Endothelial cell (in vitro differentiated cells): ENCODE measurements at regions not wholly inside any gene's neighbourhood (a gene's known extent, or its start where the extent isn't known, plus 50 kb on each side); places are given as distances from the start of the nearest gene placed in this dataset.

Experiments
- DNase-seq: peaks from one replicate; pipeline ENCODE4 v3.0.0; 2021; ENCODE audit warnings: low spot score
- H3K27ac Mint-ChIP-seq: one replicate; pipeline ENCODE4 v1.8.0; 2021; ENCODE audit warnings: mixed read lengths, inconsistent platforms; ENCODE audit not compliant: unreplicated experiment
- H3K27me3 Mint-ChIP-seq: one replicate; pipeline ENCODE4 v1.8.0; 2021; ENCODE audit warnings: mild to moderate bottlenecking, moderate library complexity, mixed read lengths, inconsistent platforms; ENCODE audit not compliant: unreplicated experiment
- H3K36me3 Mint-ChIP-seq: one replicate; pipeline ENCODE4 v1.8.0; 2021; ENCODE audit warnings: mild to moderate bottlenecking, low read depth, mixed read lengths, inconsistent platforms; ENCODE audit not compliant: unreplicated experiment
- H3K4me1 Mint-ChIP-seq: one replicate; pipeline ENCODE4 v1.8.0; 2021; ENCODE audit warnings: mild to moderate bottlenecking, mixed read lengths, inconsistent platforms; ENCODE audit not compliant: unreplicated experiment
- H3K4me3 Mint-ChIP-seq: one replicate; pipeline ENCODE4 v1.8.0; 2021; ENCODE audit warnings: mild to moderate bottlenecking, mixed read lengths, inconsistent platforms; ENCODE audit not compliant: unreplicated experiment
- H3K9me3 Mint-ChIP-seq: one replicate; pipeline ENCODE4 v1.8.0; 2021; ENCODE audit warnings: mixed read lengths, inconsistent platforms; ENCODE audit not compliant: unreplicated experiment
- TF ChIP-seq, protein P1 (sequence below): fragments of 200-600 bp; sonication (generic); IDR thresholded peaks from one replicate; pipeline ENCODE4 v1.5.0; 2021; ENCODE audit warnings: antibody characterized with exemption; ENCODE audit not compliant: unreplicated experiment

DNA sequence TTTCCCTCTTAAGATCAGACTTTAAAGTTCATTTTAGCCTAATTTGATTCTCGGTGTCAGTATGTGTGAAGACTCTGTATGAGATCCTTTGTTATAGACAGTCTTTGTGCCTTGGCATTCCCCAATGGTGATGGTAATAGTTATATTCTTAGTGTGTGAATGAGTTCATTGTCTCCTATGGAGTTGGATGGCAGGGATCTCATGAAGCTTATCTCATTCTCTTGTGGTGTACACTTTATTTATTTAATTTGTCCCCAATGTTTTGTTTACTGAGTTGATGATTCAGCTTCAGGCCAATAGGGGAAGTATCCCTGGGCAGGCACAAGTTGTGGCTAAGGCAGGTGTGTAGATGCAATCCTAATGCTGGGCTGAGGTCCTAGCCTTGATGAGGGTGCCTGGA lies 222.0 kb upstream of the DPPA4 start:
- Mint-ChIP-seq H3K27ac (no peak overlapping the region), H3K4me1 (no peaks in the 10 kb centered on the region), H3K27me3 (no peaks in the 10 kb centered on the region), H3K9me3 (no peaks in the 10 kb centered on the region), H3K4me3 (no peak overlapping the region), H3K36me3 (no peaks in the 10 kb centered on the region)
- no peak for DNase-seq
- TF ChIP-seq, protein P1, sequence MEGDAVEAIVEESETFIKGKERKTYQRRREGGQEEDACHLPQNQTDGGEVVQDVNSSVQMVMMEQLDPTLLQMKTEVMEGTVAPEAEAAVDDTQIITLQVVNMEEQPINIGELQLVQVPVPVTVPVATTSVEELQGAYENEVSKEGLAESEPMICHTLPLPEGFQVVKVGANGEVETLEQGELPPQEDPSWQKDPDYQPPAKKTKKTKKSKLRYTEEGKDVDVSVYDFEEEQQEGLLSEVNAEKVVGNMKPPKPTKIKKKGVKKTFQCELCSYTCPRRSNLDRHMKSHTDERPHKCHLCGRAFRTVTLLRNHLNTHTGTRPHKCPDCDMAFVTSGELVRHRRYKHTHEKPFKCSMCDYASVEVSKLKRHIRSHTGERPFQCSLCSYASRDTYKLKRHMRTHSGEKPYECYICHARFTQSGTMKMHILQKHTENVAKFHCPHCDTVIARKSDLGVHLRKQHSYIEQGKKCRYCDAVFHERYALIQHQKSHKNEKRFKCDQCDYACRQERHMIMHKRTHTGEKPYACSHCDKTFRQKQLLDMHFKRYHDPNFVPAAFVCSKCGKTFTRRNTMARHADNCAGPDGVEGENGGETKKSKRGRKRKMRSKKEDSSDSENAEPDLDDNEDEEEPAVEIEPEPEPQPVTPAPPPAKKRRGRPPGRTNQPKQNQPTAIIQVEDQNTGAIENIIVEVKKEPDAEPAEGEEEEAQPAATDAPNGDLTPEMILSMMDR = no peak

DNA sequence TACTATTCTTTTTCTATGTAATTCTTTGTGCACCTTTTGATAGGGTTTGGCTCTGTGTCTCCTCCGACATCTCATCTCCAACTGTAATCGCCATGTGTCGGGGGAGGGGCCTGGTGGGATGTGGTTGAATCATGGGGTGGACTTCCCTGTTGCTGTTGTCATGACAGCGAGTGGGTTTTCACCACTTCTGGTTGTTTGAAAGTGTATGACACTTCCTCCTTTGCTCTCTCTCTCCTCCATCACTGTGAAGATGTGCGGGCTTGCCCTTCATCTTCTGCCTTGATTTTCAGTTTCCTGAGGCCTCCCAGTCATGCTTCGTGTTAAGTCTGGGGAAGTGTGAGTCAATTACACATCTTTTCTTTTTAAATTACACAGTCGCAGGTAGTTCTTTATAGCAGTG lies 225.8 kb upstream of the DPPA4 start:
- TF ChIP-seq, protein P1 = no peak
- no peak overlapping the region for H3K27ac Mint-ChIP-seq
- DNase-seq = no peak
- no peaks in the 10 kb centered on the region for H3K9me3 Mint-ChIP-seq
- no peaks in the 10 kb centered on the region for H3K36me3 Mint-ChIP-seq
- H3K27me3 Mint-ChIP-seq = no peaks in the 10 kb centered on the region
- no peak overlapping the region for H3K4me3 Mint-ChIP-seq
- no peaks in the 10 kb centered on the region for H3K4me1 Mint-ChIP-seq

DNA sequence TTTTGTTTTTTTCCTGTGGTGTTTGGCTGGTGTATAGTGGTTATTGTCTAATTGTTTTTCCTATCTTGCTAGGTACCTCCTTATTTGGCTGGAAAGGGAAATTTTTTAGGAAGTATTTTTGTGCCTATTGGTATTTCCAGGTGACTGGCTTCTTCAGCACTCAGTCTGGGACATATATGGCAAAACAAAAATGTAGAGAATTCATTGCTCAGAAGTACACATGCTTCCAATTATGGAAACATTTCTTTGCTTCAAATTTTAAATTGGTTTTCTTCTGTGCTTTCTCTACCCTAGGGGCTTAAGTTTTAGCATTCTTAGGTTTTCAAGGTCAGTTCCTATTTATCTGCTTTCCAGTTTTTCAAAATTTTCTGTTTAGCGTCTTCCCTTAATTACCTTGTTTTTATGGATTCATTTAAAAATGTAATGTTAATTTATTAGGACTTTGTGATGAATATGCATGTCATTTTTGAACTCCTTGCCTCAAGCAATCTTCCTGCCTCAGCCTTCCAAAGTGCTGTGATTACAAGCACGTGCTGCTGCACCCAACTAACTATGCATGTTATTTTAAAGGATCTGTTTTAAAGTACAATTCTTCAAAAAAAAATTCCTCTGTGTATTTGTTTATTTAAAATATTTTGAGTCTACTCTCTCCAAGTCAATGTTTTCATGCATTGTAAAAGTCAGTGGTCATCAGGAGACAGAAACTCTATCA lies 231.9 kb upstream of the DPPA4 start:
- Mint-ChIP-seq H3K36me3 (no peaks in the 10 kb centered on the region), H3K9me3 (no peaks in the 10 kb centered on the region), H3K27me3 (no peaks in the 10 kb centered on the region), H3K4me3 (no peak overlapping the region), H3K27ac (no peak overlapping the region), H3K4me1 (no peaks in the 10 kb centered on the region)
- TF ChIP-seq, protein P1 = no peak
- DNase-seq = no peak

DNA sequence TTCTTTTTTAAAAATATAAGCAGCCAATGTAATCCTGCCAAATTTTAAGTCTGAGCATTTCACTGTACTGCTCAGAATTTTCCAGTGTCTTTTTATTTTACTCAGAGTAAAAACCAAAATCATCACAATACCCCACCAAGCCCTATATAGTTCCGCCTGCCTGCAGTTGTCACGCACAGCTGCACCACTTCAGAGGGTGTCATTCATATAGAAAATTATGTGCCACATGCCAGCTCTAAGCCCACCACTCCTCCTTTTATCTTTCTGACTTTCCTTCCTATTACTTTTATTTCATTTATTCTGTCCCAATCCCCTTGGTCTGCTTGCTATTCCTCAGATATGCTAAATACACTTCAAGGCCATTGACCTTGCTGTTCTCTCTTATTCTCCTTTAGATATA lies 233.1 kb upstream of the DPPA4 start:
- H3K9me3 Mint-ChIP-seq = no peaks in the 10 kb centered on the region
- H3K4me3 Mint-ChIP-seq = no peak overlapping the region
- TF ChIP-seq, protein P1 = no peak
- H3K36me3 Mint-ChIP-seq = no peaks in the 10 kb centered on the region
- no peaks in the 10 kb centered on the region for H3K27me3 Mint-ChIP-seq
- no peaks in the 10 kb centered on the region for H3K4me1 Mint-ChIP-seq
- no peak overlapping the region for H3K27ac Mint-ChIP-seq
- DNase-seq = no peak

DNA sequence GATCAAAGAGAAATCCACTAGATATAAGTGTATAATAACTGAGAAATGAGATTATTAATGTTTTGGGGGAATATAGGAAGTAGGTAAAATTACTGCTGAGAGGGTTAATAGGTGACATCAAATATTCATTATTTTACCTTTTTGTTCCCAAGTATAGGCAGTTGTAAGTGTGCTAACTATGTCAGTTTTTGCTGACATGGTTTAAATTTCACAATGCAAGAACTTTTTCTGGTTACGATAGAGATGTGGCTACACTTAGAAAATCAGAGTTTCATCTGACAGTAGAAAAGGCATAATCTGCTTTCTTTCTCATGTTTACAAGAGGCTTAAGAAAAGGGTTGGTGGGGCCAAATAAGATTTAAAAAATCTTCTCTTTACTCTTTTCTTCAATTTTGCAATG lies 235.0 kb upstream of the DPPA4 start:
- Mint-ChIP-seq H3K4me3 (no peak overlapping the region), H3K27ac (no peak overlapping the region), H3K4me1 (no peaks in the 10 kb centered on the region), H3K27me3 (no peaks in the 10 kb centered on the region), H3K36me3 (no peaks in the 10 kb centered on the region), H3K9me3 (no peaks in the 10 kb centered on the region)
- TF ChIP-seq, protein P1 = no peak
- no peak for DNase-seq
